ENCODE measurements at regions not wholly inside any gene's neighbourhood (a gene's known extent, or its start where the extent isn't known, plus 50 kb on each side); places are given as distances from the start of the nearest gene placed in this dataset.

- TF ChIP-seq CTCF (conservative IDR thresholded peaks at IDR 0.05 in 1 of 2, IDR thresholded peaks at IDR 0.05 in 1 of 2; ENCODE audit: low read depth in 1 of 2, low read length in 2 of 2), result no peak
- no peak for TF ChIP-seq EZH2 (IDR thresholded peaks at IDR 0.05; ENCODE audit: low read length, missing control alignments)
These were observed 133.1 kb downstream of the DIPK2A start for GRCh38 chr3:144104679-144105078.
